DOHH2 (cell line): ENCODE measurements at regions not wholly inside any gene's neighbourhood (a gene's known extent, or its start where the extent isn't known, plus 50 kb on each side); places are given as distances from the start of the nearest gene placed in this dataset.

ENCODE experiments used
- EZH2phosphoT487 ChIP-seq: fragments of 200-600 bp; sonication (generic); IDR thresholded peaks from 2 replicates; pipeline ENCODE4 v1.6.1; 2017; ENCODE audit warnings: borderline replicate concordance, mild to moderate bottlenecking, antibody characterized with exemption, low read length, moderate library complexity, mixed read lengths
- TF ChIP-seq, protein P1 (sequence below): fragments of 200-600 bp; sonication (generic); IDR thresholded peaks from one replicate; pipeline ENCODE4 v1.5.1; 2014; ENCODE audit warnings: antibody characterized with exemption, mild to moderate bottlenecking, low read depth, low read length; ENCODE audit not compliant: poor library complexity, severe bottlenecking

DNA sequence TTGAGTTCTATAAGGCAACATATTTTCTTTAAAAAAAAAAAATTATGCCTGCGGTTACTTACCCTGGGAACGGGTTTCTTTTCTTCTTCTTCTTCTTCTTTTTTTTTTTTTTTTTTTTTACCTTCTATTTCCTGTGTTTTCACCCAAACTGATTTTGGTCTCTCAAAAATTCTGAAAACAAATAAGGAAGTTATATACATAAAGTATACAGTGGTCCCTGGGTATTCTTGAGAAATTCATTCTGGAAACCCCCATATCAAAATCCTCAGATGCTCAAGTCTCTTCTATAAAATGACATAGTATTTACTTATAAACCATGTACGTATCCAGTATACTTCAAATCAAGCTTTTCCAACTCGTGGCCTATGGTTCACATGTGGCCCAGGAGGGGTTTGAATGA, 326.7 kb downstream of the MAT2B start:
- TF ChIP-seq, protein P1, sequence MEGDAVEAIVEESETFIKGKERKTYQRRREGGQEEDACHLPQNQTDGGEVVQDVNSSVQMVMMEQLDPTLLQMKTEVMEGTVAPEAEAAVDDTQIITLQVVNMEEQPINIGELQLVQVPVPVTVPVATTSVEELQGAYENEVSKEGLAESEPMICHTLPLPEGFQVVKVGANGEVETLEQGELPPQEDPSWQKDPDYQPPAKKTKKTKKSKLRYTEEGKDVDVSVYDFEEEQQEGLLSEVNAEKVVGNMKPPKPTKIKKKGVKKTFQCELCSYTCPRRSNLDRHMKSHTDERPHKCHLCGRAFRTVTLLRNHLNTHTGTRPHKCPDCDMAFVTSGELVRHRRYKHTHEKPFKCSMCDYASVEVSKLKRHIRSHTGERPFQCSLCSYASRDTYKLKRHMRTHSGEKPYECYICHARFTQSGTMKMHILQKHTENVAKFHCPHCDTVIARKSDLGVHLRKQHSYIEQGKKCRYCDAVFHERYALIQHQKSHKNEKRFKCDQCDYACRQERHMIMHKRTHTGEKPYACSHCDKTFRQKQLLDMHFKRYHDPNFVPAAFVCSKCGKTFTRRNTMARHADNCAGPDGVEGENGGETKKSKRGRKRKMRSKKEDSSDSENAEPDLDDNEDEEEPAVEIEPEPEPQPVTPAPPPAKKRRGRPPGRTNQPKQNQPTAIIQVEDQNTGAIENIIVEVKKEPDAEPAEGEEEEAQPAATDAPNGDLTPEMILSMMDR: no peak
- TF ChIP-seq EZH2phosphoT487: no peak
